Mesendoderm (in vitro differentiated cells): ENCODE measurements at regions not wholly inside any gene's neighbourhood (a gene's known extent, or its start where the extent isn't known, plus 50 kb on each side); places are given as distances from the start of the nearest gene placed in this dataset.

Experiments used
- DNase-seq: peaks from one replicate; pipeline ENCODE4 v3.0.0; 2013
- H2AK5ac ChIP-seq: 2 replicates; pipeline ENCODE4 v1.6.1; 2013; ENCODE audit warnings: low read length, inconsistent platforms
- H2BK120ac ChIP-seq: 2 replicates; pipeline ENCODE4 v1.6.1; 2013; ENCODE audit warnings: low read depth, mild to moderate bottlenecking, low read length, moderate library complexity, mixed read lengths
- H2BK15ac ChIP-seq: replicated peaks from 2 replicates; pipeline ENCODE4 v1.6.1; 2013; ENCODE audit warnings: low read depth, mild to moderate bottlenecking, moderate library complexity
- H2BK5ac ChIP-seq: 2 replicates; pipeline ENCODE4 v1.6.1; 2013; ENCODE audit warnings: low read length, inconsistent platforms
- H3K18ac ChIP-seq: 2 replicates; pipeline ENCODE4 v1.6.1; 2013; ENCODE audit warnings: mild to moderate bottlenecking, low read length, mixed read lengths
- H3K23ac ChIP-seq: one replicate; pipeline ENCODE4 v1.6.1; 2013; ENCODE audit warnings: low read length
- H3K27ac ChIP-seq: 2 replicates; pipeline ENCODE4 v1.5.1; 2013; ENCODE audit warnings: low read depth, mild to moderate bottlenecking, inconsistent platforms, low read length, moderate library complexity
- H3K27me3 ChIP-seq: 2 replicates; pipeline ENCODE4 v1.6.1; 2013; ENCODE audit warnings: low read length, control low read depth, mild to moderate bottlenecking, inconsistent platforms; ENCODE audit not compliant: insufficient read depth, poor library complexity
- H3K36me3 ChIP-seq: 2 replicates; pipeline ENCODE4 v1.6.1; 2013; ENCODE audit warnings: low read length, inconsistent platforms; ENCODE audit not compliant: control insufficient read depth, insufficient read depth
- H3K4ac ChIP-seq: one replicate; pipeline ENCODE4 v1.6.1; 2013; ENCODE audit warnings: low read depth, mild to moderate bottlenecking, low read length, moderate library complexity
- H3K4me1 ChIP-seq: 2 replicates; pipeline ENCODE4 v1.6.1; 2013; ENCODE audit warnings: low read depth, low read length, inconsistent platforms; ENCODE audit not compliant: control insufficient read depth
- H3K4me2 ChIP-seq: 2 replicates; pipeline ENCODE4 v1.6.1; 2013; ENCODE audit warnings: low read length
- H3K4me3 ChIP-seq: 2 replicates; pipeline ENCODE4 v1.5.1; 2013; ENCODE audit warnings: mild to moderate bottlenecking, low read length
- H3K56ac ChIP-seq: one replicate; pipeline ENCODE4 v1.6.1; 2013; ENCODE audit warnings: low read length
- H3K79me1 ChIP-seq: 2 replicates; pipeline ENCODE4 v1.6.1; 2013; ENCODE audit warnings: low read length, inconsistent platforms
- H3K79me2 ChIP-seq: 2 replicates; pipeline ENCODE4 v1.6.1; 2013; ENCODE audit warnings: mild to moderate bottlenecking, low read length; ENCODE audit not compliant: control insufficient read depth, insufficient read depth
- H3K9ac ChIP-seq: 2 replicates; pipeline ENCODE4 v1.6.1; 2013; ENCODE audit warnings: low read length, inconsistent platforms
- H4K5ac ChIP-seq: one replicate; pipeline ENCODE4 v1.6.1; 2013; ENCODE audit warnings: low read length
- H4K8ac ChIP-seq: one replicate; pipeline ENCODE4 v1.6.1; 2013; ENCODE audit warnings: low read depth, mild to moderate bottlenecking, control low read depth, low read length, moderate library complexity
- WGBS: extraction: QIAGEN DNeasy Blood & Tissue Kit; methylation state at CpG from one replicate; pipeline ENCODE4 v1.1.7; 2013; ENCODE audit warnings: low lambda C conversion rate, missing lambda C conversion rate; ENCODE audit not compliant: insufficient coverage; ENCODE audit errors: extremely low coverage; 5-methylcytosine and 5-hydroxymethylcytosine counted together

DNA sequence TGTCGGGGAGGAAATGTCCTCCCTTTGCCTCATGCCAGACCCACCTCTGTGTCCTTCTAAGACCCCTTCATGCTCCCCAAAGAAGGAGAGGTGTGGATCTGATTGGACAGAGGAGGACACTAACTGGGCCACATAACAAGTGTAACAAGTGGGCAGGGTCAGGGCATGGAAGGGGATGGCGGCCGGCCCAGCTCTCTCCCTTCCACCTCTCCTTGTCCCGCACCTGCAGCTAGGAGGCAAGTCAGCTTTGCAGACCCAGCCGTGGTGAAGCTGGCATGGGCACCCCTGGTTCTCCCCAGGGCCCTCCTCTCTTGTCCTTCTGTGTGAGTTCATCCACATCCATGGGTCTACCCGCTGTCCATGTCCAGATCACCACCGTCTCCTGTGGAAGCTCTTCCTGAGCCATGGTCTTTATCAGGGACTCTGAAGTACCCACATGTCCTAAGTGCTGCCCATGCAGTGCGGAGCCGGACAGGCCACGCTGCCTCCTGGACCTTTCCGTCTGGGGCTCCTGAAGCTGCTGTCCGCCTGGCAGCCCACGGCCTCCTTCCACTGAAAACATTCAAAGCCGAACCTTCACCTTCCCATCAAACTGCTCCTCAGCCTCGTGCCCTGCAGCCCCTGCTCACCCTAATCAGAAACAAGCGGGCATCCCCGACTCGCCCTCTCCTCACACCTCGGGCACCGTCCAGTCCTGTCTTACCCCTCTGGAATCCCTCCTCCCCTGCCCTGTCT, 460.5 kb downstream of the PTPRU start:
- no peak overlapping the region for H3K9ac ChIP-seq
- no peak overlapping the region for H3K27ac ChIP-seq
- no peak overlapping the region for H3K18ac ChIP-seq
- no peak overlapping the region for H2BK120ac ChIP-seq
- H3K79me1 ChIP-seq = no peaks in the 10 kb centered on the region
- no peak overlapping the region for H3K4me3 ChIP-seq
- H3K56ac ChIP-seq = no peak overlapping the region
- no peak overlapping the region for H3K4ac ChIP-seq
- no peaks in the 10 kb centered on the region for H3K36me3 ChIP-seq
- H4K8ac ChIP-seq = no peak overlapping the region
- no peak for DNase-seq
- no CpG with 5 or more reads among the region's 20 CpGs for WGBS
- H4K5ac ChIP-seq = no peak overlapping the region
- H3K23ac ChIP-seq = no peak overlapping the region
- no peak overlapping the region for H3K4me2 ChIP-seq
- no peaks in the 10 kb centered on the region for H3K27me3 ChIP-seq
- no peaks in the 10 kb centered on the region for H3K4me1 ChIP-seq
- no peak overlapping the region for H2BK5ac ChIP-seq
- no peaks in the 10 kb centered on the region for H3K79me2 ChIP-seq
- H2AK5ac ChIP-seq = no peak overlapping the region
- H2BK15ac ChIP-seq = no peak overlapping the region

DNA sequence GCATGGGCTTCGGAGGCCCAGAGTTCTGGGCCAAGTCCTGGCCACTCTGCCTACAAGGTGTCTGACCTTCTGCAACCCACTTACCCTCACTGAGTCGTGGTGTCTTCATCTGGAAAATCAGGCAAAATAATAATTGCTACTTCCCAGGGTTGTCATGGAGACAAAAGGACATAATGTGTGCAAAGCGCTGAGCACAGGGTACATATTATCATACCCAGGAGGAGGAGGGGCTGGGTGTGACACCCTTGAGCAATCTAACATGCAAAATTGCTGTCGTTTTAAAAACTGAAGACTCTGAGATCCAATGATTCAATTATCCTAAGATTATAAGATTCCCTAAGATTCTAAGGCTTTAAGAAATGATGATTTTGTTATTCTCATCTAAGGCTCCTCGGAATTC, 459.5 kb downstream of the PTPRU start:
- Histone ChIP-seq H3K4me2 (no peak overlapping the region), H4K5ac (no peak overlapping the region), H3K18ac (no peak overlapping the region), H2BK15ac (no peak overlapping the region), H2AK5ac (no peak overlapping the region), H3K9ac (no peak overlapping the region), H2BK5ac (no peak overlapping the region), H2BK120ac (no peak overlapping the region), H3K79me2 (no peaks in the 10 kb centered on the region), H3K4ac (no peak overlapping the region), H3K56ac (no peak overlapping the region), H3K23ac (no peak overlapping the region), H3K36me3 (no peaks in the 10 kb centered on the region), H3K27me3 (no peaks in the 10 kb centered on the region), H3K79me1 (no peaks in the 10 kb centered on the region), H3K27ac (no peak overlapping the region), H4K8ac (no peak overlapping the region), H3K4me1 (no peaks in the 10 kb centered on the region), H3K4me3 (no peak overlapping the region)
- WGBS = no CpG with 5 or more reads among the region's 5 CpGs
- DNase-seq = no peak

DNA sequence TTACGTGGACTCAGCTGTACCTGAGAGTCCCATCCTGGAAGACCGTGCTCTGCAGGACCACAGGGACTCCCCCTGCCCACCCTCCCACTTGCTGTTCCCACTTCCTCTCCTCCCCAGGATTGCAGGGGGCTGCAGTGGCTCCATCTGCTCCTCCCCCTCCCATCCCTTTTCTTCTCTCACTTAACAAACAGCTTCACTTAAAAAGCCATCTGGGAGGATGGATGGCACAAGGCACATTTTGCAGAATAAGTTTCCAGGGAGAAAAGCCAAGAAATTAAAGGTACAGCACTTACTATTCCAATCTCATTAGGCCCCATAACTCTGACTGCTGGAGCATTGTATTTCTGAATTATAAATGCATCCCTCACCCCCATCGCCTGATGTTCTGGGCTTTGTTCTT, 458.7 kb downstream of the PTPRU start:
- H3K79me1 ChIP-seq = no peaks in the 10 kb centered on the region
- no peak overlapping the region for H3K9ac ChIP-seq
- no peaks in the 10 kb centered on the region for H3K27me3 ChIP-seq
- no peak overlapping the region for H3K56ac ChIP-seq
- H3K4ac ChIP-seq = no peak overlapping the region
- H2BK15ac ChIP-seq = no peak overlapping the region
- no peak overlapping the region for H2BK120ac ChIP-seq
- no peaks in the 10 kb centered on the region for H3K36me3 ChIP-seq
- H3K4me2 ChIP-seq = no peak overlapping the region
- no CpG with 5 or more reads among the region's 3 CpGs for WGBS
- DNase-seq = no peak
- H3K79me2 ChIP-seq = no peaks in the 10 kb centered on the region
- no peak overlapping the region for H3K23ac ChIP-seq
- no peak overlapping the region for H3K27ac ChIP-seq
- no peak overlapping the region for H2AK5ac ChIP-seq
- H4K5ac ChIP-seq = no peak overlapping the region
- H3K18ac ChIP-seq = no peak overlapping the region
- H3K4me3 ChIP-seq = no peak overlapping the region
- H2BK5ac ChIP-seq = no peak overlapping the region
- no peak overlapping the region for H4K8ac ChIP-seq
- H3K4me1 ChIP-seq = no peaks in the 10 kb centered on the region

DNA sequence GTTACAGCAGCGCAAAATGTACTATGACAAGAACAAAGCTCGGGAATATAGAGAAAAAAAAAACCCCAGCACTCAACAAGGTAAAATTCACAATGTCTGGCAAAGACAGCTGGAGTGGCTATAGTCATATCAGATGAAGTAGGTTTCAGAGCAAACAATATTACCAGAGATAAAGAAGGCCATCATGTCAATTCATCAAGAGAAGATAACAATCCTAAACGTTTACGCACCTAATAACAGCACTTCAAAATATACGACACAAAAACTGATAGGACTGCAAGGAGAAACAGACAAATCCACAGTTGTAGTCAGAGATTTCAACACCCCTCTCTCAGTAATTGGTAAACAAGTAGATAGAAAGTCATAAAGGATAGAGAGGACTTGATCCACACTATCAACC, 455.2 kb downstream of the PTPRU start:
- no peak overlapping the region for H4K8ac ChIP-seq
- no peak overlapping the region for H2BK15ac ChIP-seq
- DNase-seq = no peak
- H3K27me3 ChIP-seq = no peaks in the 10 kb centered on the region
- H2BK120ac ChIP-seq = no peak overlapping the region
- no peaks in the 10 kb centered on the region for H3K36me3 ChIP-seq
- WGBS = no CpG with 5 or more reads among the region's 5 CpGs
- H3K9ac ChIP-seq = no peak overlapping the region
- no peak overlapping the region for H3K23ac ChIP-seq
- H3K4me1 ChIP-seq = peaks cover 2% of the 10 kb centered on the region
- no peak overlapping the region for H4K5ac ChIP-seq
- no peak overlapping the region for H3K4me2 ChIP-seq
- no peak overlapping the region for H3K4ac ChIP-seq
- H3K18ac ChIP-seq = no peak overlapping the region
- no peaks in the 10 kb centered on the region for H3K79me2 ChIP-seq
- no peak overlapping the region for H2BK5ac ChIP-seq
- no peak overlapping the region for H3K4me3 ChIP-seq
- no peak overlapping the region for H3K27ac ChIP-seq
- no peak overlapping the region for H2AK5ac ChIP-seq
- no peaks in the 10 kb centered on the region for H3K79me1 ChIP-seq
- no peak overlapping the region for H3K56ac ChIP-seq

DNA sequence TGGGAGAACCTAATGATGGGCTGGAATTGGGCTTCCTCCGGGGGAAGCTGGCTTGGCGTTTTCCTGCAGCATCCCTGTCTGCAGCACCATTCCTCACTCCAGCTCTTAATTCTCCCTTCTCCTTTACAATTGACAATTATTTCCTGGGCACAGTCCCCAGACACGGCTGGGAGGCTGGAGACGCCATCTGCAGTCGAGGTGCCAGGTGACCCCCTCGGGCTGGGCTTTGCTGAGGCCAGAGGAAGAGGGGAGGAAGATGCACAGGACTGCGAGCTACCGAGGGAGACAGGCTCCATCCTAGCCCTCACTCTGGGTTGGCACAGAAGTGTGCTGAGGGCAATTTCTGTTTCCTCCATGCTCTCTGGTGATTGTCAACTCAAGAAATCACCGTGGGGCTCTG, 453.8 kb downstream of the PTPRU start:
- Histone ChIP-seq H3K23ac (no peak overlapping the region), H3K9ac (no peak overlapping the region), H2BK15ac (no peak overlapping the region), H3K4me3 (no peak overlapping the region), H3K4ac (no peak overlapping the region), H3K36me3 (no peaks in the 10 kb centered on the region), H3K79me2 (no peaks in the 10 kb centered on the region), H4K8ac (no peak overlapping the region), H4K5ac (no peak overlapping the region), H2AK5ac (no peak overlapping the region), H3K27ac (no peak overlapping the region), H2BK5ac (no peak overlapping the region), H3K4me1 (peaks cover 2% of the 10 kb centered on the region), H2BK120ac (no peak overlapping the region), H3K56ac (no peak overlapping the region), H3K18ac (no peak overlapping the region), H3K79me1 (no peaks in the 10 kb centered on the region), H3K4me2 (no peak overlapping the region), H3K27me3 (no peaks in the 10 kb centered on the region)
- WGBS = no CpG with 5 or more reads among the region's 9 CpGs
- no peak for DNase-seq
